Endothelial cell of umbilical vein (primary cell): ENCODE measurements at regions not wholly inside any gene's neighbourhood (a gene's known extent, or its start where the extent isn't known, plus 50 kb on each side); places are given as distances from the start of the nearest gene placed in this dataset.

Experiments used
- BruUV-seq: library from RNA; stranded (reverse); fragments of 400-500 nt; replicated peaks from 2 replicates; lab custom pipeline; 2021; lab: Mats Ljungman, UMichigan
- CTCF ChIA-PET: fragments of 300-600, 350-600 bp; sonication (Branson Sonifier 250); formaldehyde crosslinking; loops from one replicate; lab custom pipeline; 2021; ENCODE audit warnings: antibody characterized with exemption, inconsistent platforms; lab: Charles Lee
- POLR2A ChIA-PET: fragments of 300-600, 350-600 bp; sonication (Branson Sonifier 250); formaldehyde crosslinking; loops from one replicate; lab custom pipeline; 2021; ENCODE audit warnings: antibody characterized with exemption, inconsistent platforms; lab: Charles Lee
- DNase-seq: peaks from one replicate; pipeline ENCODE4 v3.0.0-alpha.2; 2011; ENCODE audit warnings: low read depth, low spot score
- FAIRE-seq: peaks from 2 replicates; lab custom pipeline; 2011; peaks lifted over from hg19 to GRCh38; lab: Jason Lieb, UNC
- H2AFZ ChIP-seq: 2 replicates; pipeline ENCODE4 v1.6.0; 2012; ENCODE audit warnings: low read depth, low read length, control low read depth, inconsistent platforms
- H3K27ac ChIP-seq: 2 replicates; pipeline ENCODE4 v1.5.1; 2011; ENCODE audit warnings: low read depth, mild to moderate bottlenecking, control low read depth, low read length, moderate library complexity; ENCODE audit not compliant: insufficient read depth
- H3K27me3 ChIP-seq, 2 experiments: 2 replicates each; pipeline versions ENCODE4 v1.6.0 to v1.6.1; 2011; ENCODE audit warnings: low read length in 2 of 2, mixed read lengths in 1 of 2; ENCODE audit not compliant: control insufficient read depth in 2 of 2, insufficient read depth in 2 of 2
- H3K36me3 ChIP-seq, 2 experiments: 2 replicates in 1 of 2; 3 replicates in 1 of 2; pipeline ENCODE4 v1.5.1; 2011; ENCODE audit warnings: low read length in 2 of 2, mild to moderate bottlenecking in 1 of 2, moderate library complexity in 1 of 2; ENCODE audit not compliant: control insufficient read depth in 2 of 2, insufficient read depth in 2 of 2; ENCODE audit errors: extremely low read depth in 1 of 2
- H3K4me1 ChIP-seq: 3 replicates; pipeline ENCODE4 v1.5.1; 2011; ENCODE audit warnings: mild to moderate bottlenecking, low read length; ENCODE audit not compliant: control insufficient read depth, insufficient read depth; ENCODE audit errors: extremely low read depth
- H3K4me2 ChIP-seq: 2 replicates; pipeline ENCODE4 v1.6.1; 2011; ENCODE audit warnings: low read length, control low read depth, mixed read lengths; ENCODE audit not compliant: insufficient read depth
- H3K4me3 ChIP-seq, 3 experiments: fragments of 200-600 bp in 1 of 3; sonication (generic), shearing (Covaris generic) in 1 of 3; replicated peaks in 1 of 3; 2 replicates each; pipeline ENCODE4 v1.5.1; 2011 to 2016; ENCODE audit warnings: control low read depth in 3 of 3, low read length in 3 of 3, mild to moderate bottlenecking in 2 of 3, inconsistent platforms in 1 of 3, low read depth in 1 of 3, moderate library complexity in 1 of 3; ENCODE audit not compliant: insufficient read depth in 1 of 3
- H3K79me2 ChIP-seq: 2 replicates; pipeline ENCODE4 v1.6.0; 2012; ENCODE audit warnings: low read length, inconsistent platforms; ENCODE audit not compliant: control insufficient read depth, insufficient read depth
- H3K9ac ChIP-seq: replicated peaks from 2 replicates; pipeline ENCODE3; 2011; ENCODE audit warnings: low read length, control low read depth; ENCODE audit not compliant: insufficient read depth; ENCODE audit errors: extremely low read depth
- H3K9me1 ChIP-seq: replicated peaks from 3 replicates; pipeline ENCODE4 v1.6.0; 2011; ENCODE audit warnings: mild to moderate bottlenecking, low read length; ENCODE audit not compliant: control insufficient read depth, insufficient read depth; ENCODE audit errors: extremely low read depth
- H3K9me3 ChIP-seq: replicated peaks from 2 replicates; pipeline ENCODE4 v1.5.1; 2012; ENCODE audit warnings: low read length, inconsistent platforms; ENCODE audit not compliant: control insufficient read depth, insufficient read depth
- H4K20me1 ChIP-seq: replicated peaks from 2 replicates; pipeline ENCODE3; 2011; ENCODE audit warnings: mild to moderate bottlenecking, low read length; ENCODE audit not compliant: control insufficient read depth, insufficient read depth; ENCODE audit errors: extremely low read depth
- CTCF ChIP-seq, 2 donors: IDR thresholded peaks; 1 replicate in 1 of 2; 2 replicates in 1 of 2; pipeline ENCODE4 v1.5.1; 2011; ENCODE audit warnings: low read length in 2 of 2, mild to moderate bottlenecking in 2 of 2, moderate library complexity in 2 of 2, control low read depth in 1 of 2, inconsistent platforms in 1 of 2, low read depth in 1 of 2; ENCODE audit not compliant: insufficient read depth in 1 of 2; ENCODE audit errors: extremely low read depth in 1 of 2
- EZH2 ChIP-seq: IDR thresholded peaks from 2 replicates; pipeline ENCODE4 v1.6.1; 2012; ENCODE audit warnings: borderline replicate concordance, low read depth, mild to moderate bottlenecking, moderate library complexity, low read length, inconsistent platforms; ENCODE audit not compliant: severe bottlenecking
- FOS ChIP-seq: IDR thresholded peaks from 2 replicates; pipeline ENCODE4 v1.6.1; 2011; ENCODE audit warnings: mild to moderate bottlenecking, low read length, moderate library complexity, borderline replicate concordance; ENCODE audit not compliant: insufficient read depth
- GATA2 ChIP-seq: IDR thresholded peaks from 2 replicates; pipeline ENCODE4 v1.7.0; 2011; ENCODE audit warnings: low read depth, mild to moderate bottlenecking, moderate library complexity, mixed read lengths, low read length; ENCODE audit not compliant: insufficient read length, insufficient read depth
- JUN ChIP-seq: IDR thresholded peaks from 2 replicates; pipeline ENCODE4 v1.6.1; 2011; ENCODE audit warnings: borderline replicate concordance, low read depth; ENCODE audit not compliant: insufficient read length, insufficient read depth
- MAX ChIP-seq: IDR thresholded peaks from 2 replicates; pipeline ENCODE4 v1.6.1; 2011; ENCODE audit not compliant: insufficient read depth, insufficient read length
- MYC ChIP-seq: IDR thresholded peaks from one replicate; pipeline ENCODE4 v1.6.1; 2011; ENCODE audit warnings: mild to moderate bottlenecking, low read depth, low read length
- POLR2A ChIP-seq: IDR thresholded peaks from 2 replicates; pipeline ENCODE4 v1.6.1; 2012; ENCODE audit warnings: low read depth, mild to moderate bottlenecking, control low read depth, low read length
- POLR2AphosphoS5 ChIP-seq: IDR thresholded peaks from 2 replicates; pipeline ENCODE4 v1.6.1; 2012; ENCODE audit warnings: low read depth, mild to moderate bottlenecking, control low read depth, low read length, moderate library complexity; ENCODE audit not compliant: insufficient read depth
- dilution Hi-C: fragments of 300-500 bp; cut with MboI; formaldehyde crosslinking; loops from one replicate; pipeline ENCODE4 v1.15.0; 2019; ENCODE audit warnings: low sequenced_read_pairs; ENCODE audit not compliant: extremely low pct_ligation_motif_present
- intact Hi-C: fragments of 100-400 bp; cut with micrococcal nuclease; formaldehyde crosslinking; loops from one replicate; pipeline ENCODE4 v1.10.0; 2022

GRCh38 chr1:209421186-209421585 lies 162.3 kb upstream of the CAMK1G start:
- dilution Hi-C loops, result no loop called here
- Histone ChIP-seq H3K4me3 (no peak overlapping the region), H3K9me1 (no peaks in the 10 kb centered on the region), H3K9ac (no peak overlapping the region), H3K4me2 (no peak overlapping the region), H3K36me3 (no peaks in the 10 kb centered on the region), H3K27ac (no peak overlapping the region), H3K79me2 (no peaks in the 10 kb centered on the region), H3K27me3 (no peaks in the 10 kb centered on the region), H4K20me1 (no peaks in the 10 kb centered on the region), H3K9me3 (no peaks in the 10 kb centered on the region), H2AFZ (no peak overlapping the region), H3K4me1 (no peaks in the 10 kb centered on the region)
- DNase-seq (no peak), FAIRE-seq (no peak)
- intact Hi-C loops, result no loop called here
- ChIA-PET CTCF (no interaction called here), POLR2A (no interaction called here)
- TF ChIP-seq EZH2 (no peak), MYC (no peak), POLR2A (no peak), CTCF (IDR thresholded peaks at IDR 0.05; ENCODE audit: extremely low read depth in 1 of 2, insufficient read depth in 1 of 2, low read depth in 1 of 2, low read length in 2 of 2) (no peak), JUN (no peak), FOS (no peak), GATA2 (no peak), POLR2AphosphoS5 (no peak), MAX (no peak)
- no TSS peak for BruUV-seq
